ENCODE measurements at regions not wholly inside any gene's neighbourhood (a gene's known extent, or its start where the extent isn't known, plus 50 kb on each side); places are given as distances from the start of the nearest gene placed in this dataset.
"Not testable (repeated sequence)": the region's sequence is repeated elsewhere in the genome, so short reads cannot be mapped to it uniquely, and the experiment has no call there.

DNA sequence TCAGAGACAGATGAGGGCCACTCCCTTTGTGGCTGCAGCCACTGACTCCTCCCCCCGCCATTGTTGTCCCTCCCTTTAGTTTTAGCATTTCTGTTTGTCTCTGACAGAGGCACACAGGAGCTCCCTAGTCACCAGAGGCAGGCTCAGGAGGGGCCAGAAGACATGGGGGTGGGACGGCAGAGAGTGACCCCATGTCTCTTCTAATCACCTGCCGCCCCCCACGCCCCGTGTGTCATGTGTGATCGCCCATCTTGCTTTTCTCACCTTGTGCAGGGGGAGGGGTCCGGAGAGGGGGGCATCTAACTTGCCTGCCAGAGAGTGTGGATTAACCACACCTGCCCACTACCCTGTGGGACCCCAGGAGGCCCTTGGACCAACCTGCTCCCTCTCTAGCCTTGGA lies 246.7 kb upstream of the TP53TG3C start:
- H3K4me1 Mint-ChIP-seq (ENCODE audit: low read depth in 2 of 2); H3K36me3 Mint-ChIP-seq; H3K4me3 Mint-ChIP-seq; DNase-seq (ENCODE audit: low spot score); H3K27ac Mint-ChIP-seq; H3K9me3 Mint-ChIP-seq; ATAC-seq; H3K27me3 Mint-ChIP-seq: not testable (repeated sequence)

- H3K4me1 Mint-ChIP-seq (ENCODE audit: low read depth in 2 of 2); H3K9me3 Mint-ChIP-seq; H3K27ac Mint-ChIP-seq; H3K27me3 Mint-ChIP-seq; H3K4me3 Mint-ChIP-seq; DNase-seq (ENCODE audit: low spot score); ATAC-seq; H3K36me3 Mint-ChIP-seq: not testable (repeated sequence)
Measured at GRCh38 chr16:32946041-32946560, 247.9 kb upstream of the TP53TG3C start.

- DNase-seq (ENCODE audit: low spot score); H3K4me3 Mint-ChIP-seq; H3K27ac Mint-ChIP-seq; H3K36me3 Mint-ChIP-seq; H3K27me3 Mint-ChIP-seq; H3K4me1 Mint-ChIP-seq (ENCODE audit: low read depth in 2 of 2); ATAC-seq; H3K9me3 Mint-ChIP-seq: not testable (repeated sequence)
Measured at GRCh38 chr16:32945311-32945710, 248.7 kb upstream of the TP53TG3C start.

DNA sequence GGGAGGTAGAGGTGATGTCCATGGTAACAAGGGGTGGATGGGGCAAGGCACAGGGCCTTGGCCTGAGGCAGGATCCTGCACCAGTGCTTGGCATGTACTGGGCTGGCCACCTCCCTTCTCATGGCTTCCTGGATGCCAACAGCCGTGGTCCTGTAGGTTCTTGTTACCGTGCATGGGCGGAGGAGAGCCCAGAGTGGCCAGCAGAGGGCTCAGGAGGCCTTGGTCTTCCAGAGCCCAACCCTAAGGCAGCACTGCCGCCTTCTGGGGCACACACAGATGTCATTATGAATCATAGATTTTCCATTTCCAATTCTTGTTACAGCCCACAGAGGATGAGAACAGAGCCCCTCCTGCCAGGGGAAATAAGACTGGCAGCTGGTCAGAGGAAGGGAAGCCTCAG lies 254.2 kb upstream of the TP53TG3C start:
- ATAC-seq; H3K27me3 Mint-ChIP-seq; DNase-seq (ENCODE audit: low spot score); H3K36me3 Mint-ChIP-seq; H3K4me3 Mint-ChIP-seq; H3K27ac Mint-ChIP-seq; H3K4me1 Mint-ChIP-seq (ENCODE audit: low read depth in 2 of 2); H3K9me3 Mint-ChIP-seq: not testable (repeated sequence)

DNA sequence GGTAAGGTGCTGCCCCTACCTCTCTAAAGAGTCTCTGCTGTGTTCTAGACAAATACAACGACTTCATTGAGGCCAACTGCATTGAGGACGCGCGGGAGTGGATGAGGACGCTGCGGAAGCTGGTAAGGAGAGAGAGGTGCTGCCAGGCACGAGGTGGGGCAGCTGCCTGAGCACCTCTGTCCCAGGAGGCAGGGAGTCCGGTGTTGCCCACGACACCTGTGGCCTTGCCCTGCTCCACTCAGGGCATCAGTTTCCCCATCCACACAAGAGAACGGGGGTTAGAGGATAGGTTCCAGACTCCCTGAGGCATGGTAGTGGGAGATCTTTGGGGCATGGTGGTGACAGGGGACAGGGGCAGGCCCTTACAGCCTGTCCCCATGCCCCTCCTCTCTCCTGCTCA lies 256.1 kb upstream of the TP53TG3C start:
- H3K36me3 Mint-ChIP-seq; H3K4me1 Mint-ChIP-seq (ENCODE audit: low read depth in 2 of 2); H3K27me3 Mint-ChIP-seq; H3K9me3 Mint-ChIP-seq; DNase-seq (ENCODE audit: low spot score); H3K4me3 Mint-ChIP-seq; H3K27ac Mint-ChIP-seq; ATAC-seq: not testable (repeated sequence)

- not testable (repeated sequence) for H3K4me1 Mint-ChIP-seq (ENCODE audit: low read depth in 2 of 2); H3K27ac Mint-ChIP-seq; H3K9me3 Mint-ChIP-seq; H3K4me3 Mint-ChIP-seq; H3K36me3 Mint-ChIP-seq; DNase-seq (ENCODE audit: low spot score); H3K27me3 Mint-ChIP-seq
- ATAC-seq, result peak; percentile 17 to 59
Measured at GRCh38 chr16:32932240-32933040, 256.5 kb upstream of the TP53TG3 start.

DNA sequence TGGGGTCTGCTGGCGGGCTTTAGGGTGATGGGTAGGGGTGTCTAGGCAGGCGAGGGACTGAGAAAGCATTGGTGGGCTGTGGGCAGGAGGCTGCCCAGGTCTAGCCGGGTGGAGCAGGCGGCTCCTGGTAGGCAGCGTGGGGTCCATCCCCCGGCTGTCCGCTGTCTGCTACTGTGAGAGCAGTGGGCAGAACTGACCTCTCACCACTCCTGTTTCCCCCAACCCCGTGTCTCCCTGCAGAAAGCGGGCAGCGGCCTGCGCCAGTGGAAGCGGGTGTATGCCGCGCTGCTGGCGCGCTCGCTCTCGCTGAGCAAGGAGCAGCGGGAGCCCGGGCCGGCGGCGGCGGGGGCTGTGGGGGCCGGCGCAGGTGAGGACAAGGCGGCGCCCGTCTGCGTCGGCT lies 249.2 kb upstream of the TP53TG3 start:
- H3K27ac Mint-ChIP-seq; H3K9me3 Mint-ChIP-seq; H3K27me3 Mint-ChIP-seq; ATAC-seq; H3K36me3 Mint-ChIP-seq; H3K4me1 Mint-ChIP-seq (ENCODE audit: low read depth in 2 of 2); H3K4me3 Mint-ChIP-seq; DNase-seq (ENCODE audit: low spot score): not testable (repeated sequence)

GRCh38 chr16:32922578-32922977 lies 246.6 kb upstream of the TP53TG3 start:
- H3K9me3 Mint-ChIP-seq, result not testable (repeated sequence)

DNA sequence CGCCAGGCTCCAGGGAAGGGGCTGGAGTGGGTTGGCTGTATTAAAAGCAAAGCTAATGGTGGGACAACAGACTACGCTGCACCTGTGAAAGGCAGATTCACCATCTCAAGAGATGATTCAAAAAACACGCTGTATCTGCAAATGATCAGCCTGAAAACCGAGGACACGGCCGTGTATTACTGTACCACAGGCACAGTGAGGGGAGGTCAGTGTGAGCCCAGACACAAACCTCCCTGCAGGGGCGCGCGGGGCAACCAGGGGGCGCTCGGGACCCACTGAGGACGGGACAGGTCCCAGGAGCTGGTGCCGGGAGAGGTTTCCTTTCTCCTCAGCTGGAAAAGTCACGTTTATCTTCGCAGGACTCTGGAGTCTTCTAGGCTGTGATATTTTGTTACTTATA lies 239.4 kb upstream of the TP53TG3 start:
- H3K4me1 Mint-ChIP-seq (ENCODE audit: low read depth in 2 of 2); ATAC-seq; H3K9me3 Mint-ChIP-seq; DNase-seq (ENCODE audit: low spot score); H3K4me3 Mint-ChIP-seq; H3K27me3 Mint-ChIP-seq; H3K36me3 Mint-ChIP-seq; H3K27ac Mint-ChIP-seq: not testable (repeated sequence)

More at GRCh38 chr16:32922578-32922977, 246.6 kb upstream of the TP53TG3 start:
- H3K36me3 Mint-ChIP-seq; H3K4me3 Mint-ChIP-seq; DNase-seq (ENCODE audit: low spot score); H3K27ac Mint-ChIP-seq; ATAC-seq; H3K4me1 Mint-ChIP-seq (ENCODE audit: low read depth in 2 of 2); H3K27me3 Mint-ChIP-seq: not testable (repeated sequence)

DNA sequence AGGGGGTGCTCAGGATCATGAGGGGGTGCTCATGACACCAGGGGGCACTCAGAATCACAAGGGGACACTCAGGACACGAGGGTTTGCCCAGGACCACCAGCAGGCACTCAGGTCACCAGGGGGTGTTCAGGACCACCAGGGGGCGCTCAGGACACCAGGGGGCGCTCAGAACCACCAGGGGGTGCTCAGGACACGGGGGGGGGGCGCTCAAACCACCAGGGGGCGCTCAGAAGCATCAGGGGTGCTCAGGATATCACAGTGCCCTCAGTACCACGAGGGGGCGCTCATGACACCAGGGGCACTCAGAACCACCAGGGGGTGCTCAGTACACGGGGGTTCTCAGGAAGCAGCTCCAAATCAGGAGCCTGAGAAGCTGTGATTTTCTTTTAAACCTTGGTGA lies 221.8 kb upstream of the TP53TG3 start:
- not testable (repeated sequence) for H3K27me3 Mint-ChIP-seq; DNase-seq (ENCODE audit: low spot score); H3K36me3 Mint-ChIP-seq; H3K4me3 Mint-ChIP-seq; ATAC-seq; H3K4me1 Mint-ChIP-seq (ENCODE audit: low read depth in 2 of 2); H3K9me3 Mint-ChIP-seq; H3K27ac Mint-ChIP-seq

- not testable (repeated sequence) for DNase-seq (ENCODE audit: low spot score); H3K4me3 Mint-ChIP-seq
Measured at GRCh38 chr16:32885392-32885791, 209.4 kb upstream of the TP53TG3 start.

GRCh38 chr16:32884556-32884955 lies 208.6 kb upstream of the TP53TG3 start:
- not testable (repeated sequence) for H3K4me3 Mint-ChIP-seq; H3K4me1 Mint-ChIP-seq (ENCODE audit: low read depth in 2 of 2); DNase-seq (ENCODE audit: low spot score); H3K27ac Mint-ChIP-seq; H3K36me3 Mint-ChIP-seq; H3K9me3 Mint-ChIP-seq; H3K27me3 Mint-ChIP-seq; ATAC-seq

More at GRCh38 chr16:32885392-32885791, 209.4 kb upstream of the TP53TG3 start:
- H3K9me3 Mint-ChIP-seq; H3K36me3 Mint-ChIP-seq; H3K4me1 Mint-ChIP-seq (ENCODE audit: low read depth in 2 of 2); H3K27ac Mint-ChIP-seq; ATAC-seq; H3K27me3 Mint-ChIP-seq: not testable (repeated sequence)

- ATAC-seq, result peak in 1 of 2 donors; percentile 15
- not testable (repeated sequence) for H3K36me3 Mint-ChIP-seq; H3K27ac Mint-ChIP-seq; H3K9me3 Mint-ChIP-seq; H3K27me3 Mint-ChIP-seq; H3K4me3 Mint-ChIP-seq; H3K4me1 Mint-ChIP-seq (ENCODE audit: low read depth in 2 of 2); DNase-seq (ENCODE audit: low spot score)
Measured at GRCh38 chr16:32882328-32882857, 206.4 kb upstream of the TP53TG3 start.

DNA sequence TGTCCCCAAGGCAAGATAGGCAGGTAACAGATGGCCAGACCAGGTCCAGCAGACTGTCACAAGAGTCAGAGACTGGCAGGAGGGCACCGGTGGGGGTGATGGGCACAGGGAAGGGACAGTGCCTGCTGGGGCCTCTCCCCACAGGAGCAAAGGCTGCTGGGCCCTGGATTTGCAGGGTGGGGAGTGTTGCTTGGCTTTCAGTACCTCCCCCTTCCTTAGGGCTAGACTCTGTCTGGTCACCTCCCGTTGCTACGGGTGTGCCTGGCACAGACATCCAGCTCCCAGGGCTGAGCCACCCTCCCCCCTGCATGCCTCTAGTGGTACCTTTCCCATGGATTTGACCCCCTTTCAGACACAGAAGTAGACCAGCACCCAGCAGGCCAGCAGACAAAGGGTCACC lies 205.7 kb upstream of the TP53TG3 start:
- not testable (repeated sequence) for H3K4me3 Mint-ChIP-seq; H3K27ac Mint-ChIP-seq; H3K9me3 Mint-ChIP-seq; ATAC-seq; DNase-seq (ENCODE audit: low spot score); H3K4me1 Mint-ChIP-seq (ENCODE audit: low read depth in 2 of 2); H3K27me3 Mint-ChIP-seq; H3K36me3 Mint-ChIP-seq
